Nephron progenitor cell (in vitro differentiated cells): ENCODE measurements at regions not wholly inside any gene's neighbourhood (a gene's known extent, or its start where the extent isn't known, plus 50 kb on each side); places are given as distances from the start of the nearest gene placed in this dataset.

ENCODE experiments used
- DNase-seq: peaks from one replicate; pipeline ENCODE4 v3.0.0; 2021
- H3K27ac Mint-ChIP-seq: 2 replicates; pipeline ENCODE4 v1.8.0; 2021; ENCODE audit warnings: mild to moderate bottlenecking, moderate library complexity, mixed read lengths
- H3K27me3 Mint-ChIP-seq: 2 replicates; pipeline ENCODE4 v1.8.0; 2021; ENCODE audit warnings: mild to moderate bottlenecking, low read depth, mixed read lengths; ENCODE audit not compliant: poor library complexity
- H3K36me3 Mint-ChIP-seq: 2 replicates; pipeline ENCODE4 v1.8.0; 2021; ENCODE audit warnings: low read depth, mixed read lengths
- H3K4me1 Mint-ChIP-seq: 2 replicates; pipeline ENCODE4 v1.8.0; 2021; ENCODE audit warnings: mixed read lengths
- H3K4me3 Mint-ChIP-seq: 2 replicates; pipeline ENCODE4 v1.8.0; 2021; ENCODE audit warnings: mild to moderate bottlenecking, moderate library complexity, mixed read lengths
- H3K9me3 Mint-ChIP-seq: 2 replicates; pipeline ENCODE4 v1.8.0; 2021; ENCODE audit warnings: mild to moderate bottlenecking, moderate library complexity, mixed read lengths
- TF ChIP-seq, protein P1 (sequence below): fragments of 200-600 bp; sonication (generic); IDR thresholded peaks from 2 replicates; pipeline ENCODE4 v1.5.0; 2021; ENCODE audit warnings: antibody characterized with exemption

DNA sequence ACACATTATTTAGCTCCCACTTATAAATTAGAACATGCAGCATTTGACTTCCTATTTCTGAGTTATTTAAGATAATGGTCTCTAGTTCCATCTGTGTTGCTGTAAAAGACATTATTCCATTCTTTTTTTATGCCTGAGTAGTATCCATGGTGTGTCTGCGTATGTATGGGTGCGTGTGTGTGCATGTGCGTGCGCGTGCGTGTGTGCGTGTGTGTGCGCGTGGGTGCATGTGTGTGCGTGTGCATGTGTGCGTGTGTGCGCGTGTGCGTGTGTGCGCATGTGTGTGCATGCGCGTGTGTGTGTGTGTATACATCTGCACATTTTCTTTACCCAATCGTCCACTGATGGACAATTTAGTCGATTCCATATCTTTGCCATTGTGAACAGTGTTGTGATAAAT, 479.4 kb upstream of the TMEM132C start:
- H3K27ac Mint-ChIP-seq: no peak overlapping the region
- H3K4me3 Mint-ChIP-seq: no peak overlapping the region
- DNase-seq: no peak

GRCh38 chr12:127790376-127790775, 476.6 kb upstream of the TMEM132C start:
- H3K27me3 Mint-ChIP-seq: peaks cover 10% of the 10 kb centered on the region
- DNase-seq: no peak
- TF ChIP-seq, protein P1, sequence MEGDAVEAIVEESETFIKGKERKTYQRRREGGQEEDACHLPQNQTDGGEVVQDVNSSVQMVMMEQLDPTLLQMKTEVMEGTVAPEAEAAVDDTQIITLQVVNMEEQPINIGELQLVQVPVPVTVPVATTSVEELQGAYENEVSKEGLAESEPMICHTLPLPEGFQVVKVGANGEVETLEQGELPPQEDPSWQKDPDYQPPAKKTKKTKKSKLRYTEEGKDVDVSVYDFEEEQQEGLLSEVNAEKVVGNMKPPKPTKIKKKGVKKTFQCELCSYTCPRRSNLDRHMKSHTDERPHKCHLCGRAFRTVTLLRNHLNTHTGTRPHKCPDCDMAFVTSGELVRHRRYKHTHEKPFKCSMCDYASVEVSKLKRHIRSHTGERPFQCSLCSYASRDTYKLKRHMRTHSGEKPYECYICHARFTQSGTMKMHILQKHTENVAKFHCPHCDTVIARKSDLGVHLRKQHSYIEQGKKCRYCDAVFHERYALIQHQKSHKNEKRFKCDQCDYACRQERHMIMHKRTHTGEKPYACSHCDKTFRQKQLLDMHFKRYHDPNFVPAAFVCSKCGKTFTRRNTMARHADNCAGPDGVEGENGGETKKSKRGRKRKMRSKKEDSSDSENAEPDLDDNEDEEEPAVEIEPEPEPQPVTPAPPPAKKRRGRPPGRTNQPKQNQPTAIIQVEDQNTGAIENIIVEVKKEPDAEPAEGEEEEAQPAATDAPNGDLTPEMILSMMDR: no peak
- no peak overlapping the region for H3K27ac Mint-ChIP-seq
- H3K4me1 Mint-ChIP-seq: peaks cover 15% of the 10 kb centered on the region
- H3K4me3 Mint-ChIP-seq: no peak overlapping the region
- H3K36me3 Mint-ChIP-seq: no peaks in the 10 kb centered on the region
- no peaks in the 10 kb centered on the region for H3K9me3 Mint-ChIP-seq

More for the DNA sequence above, 479.4 kb upstream of the TMEM132C start:
- Mint-ChIP-seq H3K27me3 (peaks cover 10% of the 10 kb centered on the region), H3K36me3 (no peaks in the 10 kb centered on the region), H3K4me1 (peaks cover 19% of the 10 kb centered on the region), H3K9me3 (no peaks in the 10 kb centered on the region)
- TF ChIP-seq, protein P1: no peak

- H3K27ac Mint-ChIP-seq: no peak overlapping the region
- H3K4me3 Mint-ChIP-seq: no peak overlapping the region
- DNase-seq: no peak
- H3K36me3 Mint-ChIP-seq: no peaks in the 10 kb centered on the region
- no peaks in the 10 kb centered on the region for H3K9me3 Mint-ChIP-seq
- H3K27me3 Mint-ChIP-seq: peaks cover 6% of the 10 kb centered on the region
- TF ChIP-seq, protein P1: no peak
- H3K4me1 Mint-ChIP-seq: peaks cover 7% of the 10 kb centered on the region
Measured at GRCh38 chr12:127791217-127791616, 475.8 kb upstream of the TMEM132C start.

DNA sequence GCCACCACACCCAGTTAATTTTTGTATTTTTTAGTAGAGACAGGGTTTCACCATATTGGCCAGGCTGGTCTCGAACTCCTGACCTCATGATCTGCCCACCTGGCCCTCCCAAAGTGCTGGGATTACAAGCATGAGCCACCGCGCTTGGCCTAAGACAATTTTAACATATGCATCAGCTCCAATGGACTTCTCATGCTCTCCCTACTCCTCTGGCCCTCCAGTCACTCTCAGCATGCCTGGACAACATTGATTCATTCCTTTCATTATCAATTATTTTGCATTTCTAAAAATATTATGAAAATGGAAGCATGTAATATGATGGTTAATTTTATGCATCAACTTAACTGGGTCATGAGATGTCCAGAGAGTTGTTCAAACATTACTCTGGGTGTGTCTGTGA, 469.1 kb upstream of the TMEM132C start:
- no peak for DNase-seq
- Mint-ChIP-seq H3K36me3 (no peaks in the 10 kb centered on the region), H3K4me1 (no peaks in the 10 kb centered on the region), H3K9me3 (no peaks in the 10 kb centered on the region), H3K27ac (no peak overlapping the region), H3K4me3 (no peak overlapping the region), H3K27me3 (peaks cover 3% of the 10 kb centered on the region)
- TF ChIP-seq, protein P1: no peak

DNA sequence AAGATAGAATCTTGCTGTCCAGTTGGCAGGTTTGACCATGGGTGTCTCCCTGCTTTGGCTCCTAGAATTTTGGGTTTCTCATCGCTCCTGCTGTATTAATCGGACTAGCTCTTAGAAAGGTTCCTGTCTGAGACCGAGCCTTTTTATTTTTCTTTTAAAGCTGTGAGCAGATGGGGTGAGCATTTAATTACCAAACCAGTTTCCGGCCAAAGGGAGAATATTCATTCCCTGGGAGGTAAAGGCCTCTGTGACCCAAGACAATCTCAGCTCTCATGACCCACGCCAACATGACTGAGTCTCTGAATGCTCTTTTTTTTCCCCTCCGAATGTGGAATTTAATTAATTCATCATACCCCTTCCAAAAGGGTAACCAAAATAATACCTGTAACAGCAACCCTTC, 464.7 kb upstream of the TMEM132C start:
- Mint-ChIP-seq H3K27ac (no peak overlapping the region), H3K4me1 (no peaks in the 10 kb centered on the region), H3K27me3 (no peaks in the 10 kb centered on the region), H3K9me3 (no peaks in the 10 kb centered on the region), H3K4me3 (no peak overlapping the region), H3K36me3 (no peaks in the 10 kb centered on the region)
- DNase-seq: no peak
- TF ChIP-seq, protein P1: no peak

GRCh38 chr12:127803545-127803944, 463.4 kb upstream of the TMEM132C start:
- no peaks in the 10 kb centered on the region for H3K36me3 Mint-ChIP-seq
- H3K27ac Mint-ChIP-seq: no peak overlapping the region
- H3K4me3 Mint-ChIP-seq: no peak overlapping the region
- TF ChIP-seq, protein P1: no peak
- H3K9me3 Mint-ChIP-seq: no peaks in the 10 kb centered on the region
- DNase-seq: no peak
- no peaks in the 10 kb centered on the region for H3K4me1 Mint-ChIP-seq
- H3K27me3 Mint-ChIP-seq: no peaks in the 10 kb centered on the region
